ENCODE measurements at regions not wholly inside any gene's neighbourhood (a gene's known extent, or its start where the extent isn't known, plus 50 kb on each side); places are given as distances from the start of the nearest gene placed in this dataset.
"Not testable (repeated sequence)": the region's sequence is repeated elsewhere in the genome, so short reads cannot be mapped to it uniquely, and the experiment has no call there.

DNA sequence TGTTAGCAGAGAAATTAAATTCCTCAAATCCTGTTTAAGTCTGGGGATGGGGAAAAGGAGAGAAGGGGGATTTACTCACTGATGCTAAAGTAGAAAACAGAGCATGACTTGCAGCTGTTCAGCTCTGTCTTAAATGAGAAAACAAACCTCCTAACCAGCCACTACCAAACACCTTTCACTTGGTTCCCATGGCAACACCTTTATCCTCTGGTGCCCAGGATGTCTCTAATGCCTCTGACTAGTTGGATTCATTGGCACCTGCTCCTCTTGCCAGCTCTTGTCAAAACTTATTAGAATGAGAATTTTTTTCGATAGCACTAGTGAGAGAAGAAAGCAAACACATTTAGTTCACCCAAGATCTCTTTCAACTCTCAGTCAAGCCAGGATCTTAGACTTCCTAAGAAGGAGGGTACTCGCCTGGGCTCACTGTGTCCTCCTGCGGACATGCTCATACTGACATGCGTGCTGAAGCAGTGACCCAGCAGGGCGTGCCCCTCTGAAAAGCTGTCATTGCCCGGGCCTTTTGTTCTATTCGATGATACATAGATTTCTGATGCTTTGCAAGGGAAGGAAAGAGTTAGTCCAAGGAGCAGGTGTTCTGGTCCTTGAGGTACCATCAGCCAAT is 656.0 kb upstream of the CELF4 start:
- no peak for DNase-seq (ENCODE audit: low read depth in 3 of 3)

GRCh38 chr18:38198956-38199355 is 633.4 kb upstream of the CELF4 start:
- no peak for DNase-seq (ENCODE audit: low read depth in 3 of 3)

DNA sequence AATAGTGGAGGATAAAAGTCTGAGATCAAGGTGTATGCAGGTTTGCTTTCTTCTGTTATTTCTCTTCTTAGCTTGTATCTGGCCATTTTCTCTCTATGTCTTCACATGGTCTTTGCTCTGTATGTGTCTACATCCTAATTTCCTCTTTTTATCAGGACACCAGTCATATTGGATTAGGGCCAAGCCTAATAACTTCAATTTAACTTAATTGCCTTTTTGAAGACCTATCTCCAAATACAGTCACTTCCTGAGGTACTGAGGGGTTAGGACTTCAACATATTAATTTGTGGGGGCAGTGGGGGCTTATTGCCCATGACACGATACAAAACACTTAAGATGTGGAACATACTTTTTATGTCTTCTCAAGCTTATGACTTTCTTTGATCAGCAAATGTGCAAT is 632.9 kb upstream of the CELF4 start:
- DNase-seq (ENCODE audit: low read depth in 3 of 3) = no peak

- no peak for DNase-seq (ENCODE audit: low read depth in 3 of 3)
These were observed 620.9 kb upstream of the CELF4 start for GRCh38 chr18:38186491-38186890.

- DNase-seq (ENCODE audit: low read depth in 3 of 3) = no peak
These were observed 609.0 kb upstream of the CELF4 start for GRCh38 chr18:38174594-38174993.

- no peak for DNase-seq (ENCODE audit: low read depth in 3 of 3)
These were observed 608.6 kb upstream of the CELF4 start for GRCh38 chr18:38174173-38174572.

DNA sequence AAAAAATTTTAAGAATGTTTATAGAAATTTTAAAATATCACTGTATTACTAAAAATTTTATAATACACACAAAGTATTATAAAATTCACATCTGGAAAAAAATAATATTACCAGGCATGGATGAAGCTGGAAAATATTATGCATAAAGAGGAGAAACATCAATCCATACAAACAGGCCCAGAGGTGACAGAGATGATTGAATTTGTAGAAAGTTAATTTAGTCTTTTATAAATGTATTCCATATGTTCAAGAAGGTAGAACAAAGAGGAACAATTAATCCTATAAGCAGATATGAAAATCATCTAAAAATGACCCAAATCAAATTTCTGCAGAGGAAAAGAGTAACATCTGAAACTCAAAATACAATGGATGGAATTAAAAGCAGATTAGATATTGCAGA is 605.2 kb upstream of the CELF4 start:
- no peak for DNase-seq (ENCODE audit: low read depth in 3 of 3)

DNA sequence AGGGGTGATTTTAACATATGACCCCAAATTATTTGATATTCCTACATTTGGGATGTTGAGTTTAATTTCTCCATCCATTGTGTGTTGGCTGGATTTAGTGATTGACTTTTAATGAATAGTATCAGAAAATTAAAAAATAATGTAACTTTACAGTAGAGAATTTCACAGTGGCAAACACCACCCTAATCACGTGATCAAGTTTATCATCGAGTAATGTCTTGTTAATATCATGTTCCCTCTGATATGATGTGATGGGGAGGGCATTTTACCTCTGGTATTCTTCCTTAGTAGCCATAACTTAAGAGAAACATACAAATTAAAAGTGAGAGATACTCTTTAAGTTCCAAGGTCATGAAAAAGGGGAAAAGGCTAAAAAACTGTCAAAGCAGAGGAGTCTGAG is 602.0 kb upstream of the CELF4 start:
- no peak for DNase-seq (ENCODE audit: low read depth in 3 of 3)

GRCh38 chr18:38153116-38153515 is 587.5 kb upstream of the CELF4 start:
- not testable (repeated sequence) for DNase-seq (ENCODE audit: low read depth in 3 of 3)

DNA sequence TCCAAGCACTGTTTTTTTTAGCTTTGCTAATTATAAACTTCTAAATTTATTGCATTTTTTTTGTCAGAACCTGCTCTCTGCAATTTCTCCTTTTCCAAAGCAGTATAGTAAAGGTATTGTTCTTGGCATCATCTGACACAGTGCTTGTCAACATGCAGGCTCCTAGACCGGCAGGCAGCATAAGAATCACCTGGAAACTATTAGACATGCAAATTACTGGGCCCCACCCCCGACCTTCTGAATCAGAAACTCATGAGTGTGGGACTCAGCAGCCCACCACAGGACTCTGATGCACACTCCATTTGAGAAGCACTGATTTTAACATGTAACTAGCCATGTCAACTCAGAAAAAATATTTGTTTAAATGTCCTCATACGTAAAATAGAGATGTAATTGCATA is 551.1 kb upstream of the CELF4 start:
- no peak for DNase-seq (ENCODE audit: low read depth in 3 of 3)

GRCh38 chr18:38115201-38115600 is 549.6 kb upstream of the CELF4 start:
- no peak for DNase-seq (ENCODE audit: low read depth in 3 of 3)

DNA sequence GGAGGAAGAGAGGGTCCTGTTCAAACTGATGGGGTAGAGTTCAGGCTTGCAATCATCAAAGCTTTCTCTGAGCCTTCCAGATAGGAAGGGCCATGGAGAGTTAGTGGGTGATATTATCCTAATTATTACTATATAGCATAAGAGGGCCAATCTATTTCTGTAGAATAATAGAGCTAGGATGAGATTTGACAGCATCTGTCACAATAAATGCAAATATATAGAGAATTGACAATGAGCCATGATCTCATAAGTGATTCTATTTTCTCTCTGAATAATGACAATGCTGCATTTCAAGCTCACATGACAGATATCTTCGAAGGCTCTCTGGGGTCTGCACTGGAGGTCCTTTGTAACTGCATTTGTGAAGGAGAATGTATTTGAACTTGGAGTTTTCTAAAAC is 521.9 kb upstream of the CELF4 start:
- no peak for DNase-seq (ENCODE audit: low read depth in 3 of 3)

- no peak for DNase-seq (ENCODE audit: low read depth in 3 of 3)
These were observed 515.9 kb upstream of the CELF4 start for GRCh38 chr18:38081516-38081915.

- DNase-seq (ENCODE audit: low read depth in 3 of 3) = no peak
These were observed 511.6 kb upstream of the CELF4 start for GRCh38 chr18:38077229-38077628.

- DNase-seq (ENCODE audit: low read depth in 3 of 3) = no peak
These were observed 510.9 kb upstream of the CELF4 start for GRCh38 chr18:38076346-38077070.

DNA sequence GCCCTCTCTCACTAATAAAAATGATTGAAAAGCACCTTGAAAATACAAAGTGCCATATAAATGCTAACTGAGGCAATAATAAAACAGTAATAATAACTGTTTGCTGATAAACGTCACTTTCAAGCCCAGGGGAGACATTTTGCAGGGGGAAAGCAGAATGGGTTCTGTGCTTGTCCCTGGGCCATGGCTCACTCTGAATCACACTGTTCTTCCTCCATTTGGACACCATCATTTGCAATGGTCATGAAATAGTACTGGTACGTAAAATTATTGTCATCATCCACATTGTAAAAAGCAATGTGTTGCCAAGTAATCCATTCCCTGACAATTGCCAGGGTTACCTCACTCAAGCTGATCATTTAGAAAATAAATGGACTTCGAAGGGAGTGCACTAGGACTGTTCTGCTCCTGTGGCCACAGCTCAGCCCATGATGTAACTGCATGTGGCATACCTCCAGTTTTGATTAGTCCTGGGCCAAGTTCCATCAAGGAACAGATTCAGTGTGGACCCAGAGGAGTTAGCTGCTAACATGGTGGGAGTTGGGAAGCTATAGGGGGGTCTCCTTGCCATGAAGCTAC is 508.8 kb upstream of the CELF4 start:
- DNase-seq (ENCODE audit: low read depth in 3 of 3) = no peak

DNA sequence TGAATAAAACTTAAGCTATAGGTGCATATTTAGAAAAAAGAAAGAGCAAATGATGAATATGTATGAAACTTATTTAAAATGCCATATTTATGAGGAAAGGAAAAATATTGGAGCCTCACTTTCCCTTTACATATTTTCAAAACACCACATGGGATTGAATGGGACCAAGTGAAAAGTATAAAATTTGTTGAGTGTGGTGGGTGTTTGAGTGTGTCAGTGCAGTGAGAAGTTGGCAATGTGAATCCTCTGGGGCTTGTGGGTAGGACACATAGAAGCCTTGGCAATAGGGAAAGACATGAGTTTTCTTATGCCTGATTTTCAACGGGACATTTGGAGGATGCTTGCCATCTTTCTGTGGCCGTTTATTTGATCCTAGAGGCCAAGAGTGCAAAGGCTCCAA is 502.2 kb upstream of the CELF4 start:
- DNase-seq (ENCODE audit: low read depth in 3 of 3) = no peak

DNA sequence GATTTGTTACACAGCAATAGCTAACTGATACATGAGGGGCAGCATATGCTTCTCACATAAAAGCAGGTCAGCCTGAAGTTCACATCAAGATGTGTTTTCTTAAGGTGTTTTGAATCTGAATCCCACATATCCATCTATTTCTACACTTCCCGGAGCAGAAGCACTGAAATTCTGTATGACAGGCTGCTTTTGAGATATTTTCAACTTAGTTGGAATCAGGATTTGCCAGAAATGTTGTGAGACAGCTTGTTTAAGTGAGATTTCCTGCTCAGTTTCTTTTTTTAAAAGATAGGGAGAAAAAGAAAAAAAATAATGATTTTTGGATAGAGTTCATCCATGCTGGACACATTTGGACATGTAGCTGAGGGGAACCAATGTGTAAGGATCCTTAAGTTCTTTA is 501.5 kb upstream of the CELF4 start:
- no peak for DNase-seq (ENCODE audit: low read depth in 3 of 3)

- DNase-seq (ENCODE audit: low read depth in 3 of 3) = no peak
These were observed 487.4 kb upstream of the CELF4 start for GRCh38 chr18:38052879-38053590.

DNA sequence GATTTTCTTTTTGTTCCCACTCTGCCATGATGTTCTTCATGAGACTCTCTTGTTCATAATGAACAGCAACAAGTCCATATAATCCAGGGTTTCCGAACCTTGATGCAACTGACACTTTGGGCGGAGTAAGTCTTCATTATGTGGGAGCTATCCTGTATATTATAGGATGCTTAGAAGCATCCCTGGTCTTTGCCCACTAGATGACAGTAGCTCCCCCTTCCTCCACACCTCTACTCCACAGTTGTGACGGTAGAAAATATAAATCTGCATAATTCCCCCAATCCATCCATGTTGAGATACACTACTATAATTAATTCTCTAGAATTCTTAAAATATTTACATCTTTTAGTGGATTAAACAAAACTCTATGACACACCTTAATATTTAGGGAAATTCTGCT is 482.2 kb upstream of the CELF4 start:
- DNase-seq (ENCODE audit: low read depth in 3 of 3) = no peak

- no peak for DNase-seq (ENCODE audit: low read depth in 3 of 3)
These were observed 481.1 kb upstream of the CELF4 start for GRCh38 chr18:38046651-38047050.

GRCh38 chr18:38045845-38046244 is 480.2 kb upstream of the CELF4 start:
- DNase-seq (ENCODE audit: low read depth in 3 of 3) = no peak

Measured in stimulated activated CD4-positive, alpha-beta T cell treated with anti-CD3 and anti-CD28 coated beads, TNF-alpha, amount 100 ng/mL, for 48 hours (primary cell).